ENCODE measurements at regions not wholly inside any gene's neighbourhood (a gene's known extent, or its start where the extent isn't known, plus 50 kb on each side); places are given as distances from the start of the nearest gene placed in this dataset.

GRCh38 chr11:92284558-92284957 lies 59.9 kb downstream of the FAT3 start:
- ChIA-PET POLR2A (no interaction called here), CTCF (no interaction called here)
- no peak for ATAC-seq
- no peaks in the 10 kb centered on the region for H3K9me3 ChIP-seq
- DNase-seq (ENCODE audit: low read depth in 1 of 2, low spot score in 1 of 2): no peak
- peaks cover 9% of the 10 kb centered on the region; the same call in 2 of the 3 replicates for H3K4me1 ChIP-seq
- H3K4me3 ChIP-seq: no peak overlapping the region
- no peak overlapping the region for H3K27ac ChIP-seq
- FAIRE-seq: no peak
- WGBS (ENCODE audit: missing lambda C conversion rate): 85% methylated on average over 5 of the region's 5 CpGs
- no peak for TF ChIP-seq RAD21 (conservative IDR thresholded peaks at IDR 0.05 in 1 of 2, IDR thresholded peaks at IDR 0.05 in 1 of 2)
- TF ChIP-seq E2F6 (IDR thresholded peaks at IDR 0.05; ENCODE audit: borderline replicate concordance, low read depth): no peak
- no peak for TF ChIP-seq HEYL (CRISPR knock-in tag; IDR thresholded peaks at IDR 0.05)
- TF ChIP-seq USF2 (IDR thresholded peaks at IDR 0.05): no peak
- no peak for TF ChIP-seq PBX3 (IDR thresholded peaks at IDR 0.05)
- no peak for TF ChIP-seq HOXA7 (CRISPR knock-in tag; IDR thresholded peaks at IDR 0.05)
- no peak for TF ChIP-seq BCL3 (IDR thresholded peaks at IDR 0.05)
- TF ChIP-seq ATOH8 (CRISPR knock-in tag; IDR thresholded peaks at IDR 0.05; ENCODE audit: low read depth): no peak
- TF ChIP-seq HMGXB4 (CRISPR knock-in tag; IDR thresholded peaks at IDR 0.05; ENCODE audit: borderline replicate concordance): no peak
- no peak for TF ChIP-seq CHD4 (IDR thresholded peaks at IDR 0.05; ENCODE audit: borderline replicate concordance)
- TF ChIP-seq RNF2 (IDR thresholded peaks at IDR 0.05; ENCODE audit: borderline replicate concordance, low read depth): no peak
- TF ChIP-seq POLR2A (IDR thresholded peaks at IDR 0.05; ENCODE audit: low read length): no peak
- TF ChIP-seq EP300 (IDR thresholded peaks at IDR 0.05): no peak
- TF ChIP-seq CBX8 (IDR thresholded peaks at IDR 0.05): no peak
- no peak for TF ChIP-seq RARB (CRISPR knock-in tag; IDR thresholded peaks at IDR 0.05)
- TF ChIP-seq JUN (IDR thresholded peaks at IDR 0.05): no peak
- no peak for TF ChIP-seq REST (IDR thresholded peaks at IDR 0.05)
- TF ChIP-seq MAZ (IDR thresholded peaks at IDR 0.05; ENCODE audit: borderline replicate concordance, low read depth, low read length): no peak
- TF ChIP-seq FOXS1 (CRISPR knock-in tag; IDR thresholded peaks at IDR 0.05): no peak
- TF ChIP-seq GATA3 (IDR thresholded peaks at IDR 0.05; ENCODE audit: borderline replicate concordance): no peak
- no peak overlapping the region for H3K4me2 ChIP-seq
